Keratinocyte (primary cell): ENCODE measurements at regions not wholly inside any gene's neighbourhood (a gene's known extent, or its start where the extent isn't known, plus 50 kb on each side); places are given as distances from the start of the nearest gene placed in this dataset.

Experiments used
- DNase-seq: peaks from one replicate; pipeline ENCODE4 v3.0.0-alpha.2; 2011; ENCODE audit warnings: low read depth, missing footprints, low spot score
- FAIRE-seq: peaks from 2 replicates; lab custom pipeline; 2011; peaks lifted over from hg19 to GRCh38; lab: Jason Lieb, UNC
- H2AFZ ChIP-seq: 2 replicates; pipeline ENCODE4 v1.6.0; 2012; ENCODE audit warnings: low read length, control low read depth, inconsistent platforms; ENCODE audit not compliant: control insufficient read depth
- H3K27ac ChIP-seq: 2 replicates; pipeline ENCODE4 v1.5.1; 2011; ENCODE audit warnings: low read length; ENCODE audit not compliant: control insufficient read depth, insufficient read depth
- H3K27me3 ChIP-seq: 3 replicates; pipeline ENCODE4 v1.6.0; 2011; ENCODE audit warnings: low read length; ENCODE audit not compliant: control insufficient read depth, insufficient read depth; ENCODE audit errors: extremely low read depth
- H3K36me3 ChIP-seq, 2 experiments: 2 replicates in 1 of 2; 3 replicates in 1 of 2; pipeline ENCODE4 v1.5.1; 2011; ENCODE audit warnings: low read length in 2 of 2, mild to moderate bottlenecking in 1 of 2; ENCODE audit not compliant: control insufficient read depth in 2 of 2, insufficient read depth in 2 of 2; ENCODE audit errors: extremely low read depth in 1 of 2
- H3K4me1 ChIP-seq: 3 replicates; pipeline ENCODE4 v1.5.1; 2011; ENCODE audit warnings: low read length; ENCODE audit not compliant: control insufficient read depth, insufficient read depth; ENCODE audit errors: extremely low read depth
- H3K4me2 ChIP-seq: 3 replicates; pipeline ENCODE4 v1.6.0; 2011; ENCODE audit warnings: low read depth, low read length; ENCODE audit not compliant: control insufficient read depth, insufficient read depth; ENCODE audit errors: extremely low read depth
- H3K4me3 ChIP-seq, 3 experiments: fragments of 200-600 bp in 1 of 3; sonication (generic) in 1 of 3; 2 replicates in 2 of 3; 3 replicates in 1 of 3; pipeline ENCODE4 v1.5.1; 2011 to 2016; ENCODE audit warnings: low read length in 3 of 3, mild to moderate bottlenecking in 3 of 3, control low read depth in 2 of 3, inconsistent platforms in 1 of 3, low read depth in 1 of 3, mixed read lengths in 1 of 3, mixed run types in 1 of 3, moderate library complexity in 1 of 3; ENCODE audit not compliant: control insufficient read depth in 2 of 3, insufficient read depth in 2 of 3; ENCODE audit errors: extremely low read depth in 1 of 3
- H3K79me2 ChIP-seq: 2 replicates; pipeline ENCODE4 v1.6.0; 2012; ENCODE audit warnings: low read length; ENCODE audit not compliant: control insufficient read depth, insufficient read depth
- H3K9ac ChIP-seq: 3 replicates; pipeline ENCODE4 v1.6.0; 2011; ENCODE audit warnings: low read length; ENCODE audit not compliant: control insufficient read depth, insufficient read depth; ENCODE audit errors: extremely low read depth
- H3K9me1 ChIP-seq: 3 replicates; pipeline ENCODE4 v1.6.0; 2011; ENCODE audit warnings: low read length; ENCODE audit not compliant: control insufficient read depth, insufficient read depth; ENCODE audit errors: extremely low read depth
- H3K9me3 ChIP-seq: 2 replicates; pipeline ENCODE4 v1.5.1; 2012; ENCODE audit warnings: low read depth, low read length; ENCODE audit not compliant: control insufficient read depth
- H4K20me1 ChIP-seq: 3 replicates; pipeline ENCODE4 v1.6.0; 2011; ENCODE audit warnings: low read length; ENCODE audit not compliant: control insufficient read depth, insufficient read depth; ENCODE audit errors: extremely low read depth
- CTCF ChIP-seq, 3 experiments: IDR thresholded peaks in 1 of 3; conservative IDR thresholded peaks in 1 of 3; optimal IDR thresholded peaks in 1 of 3; 2 replicates in 2 of 3; 3 replicates in 1 of 3; pipeline versions ENCODE3 to v1.5.1; 2011; ENCODE audit warnings: low read length in 3 of 3, mild to moderate bottlenecking in 3 of 3, moderate library complexity in 2 of 3, control low read depth in 1 of 3, inconsistent platforms in 1 of 3; ENCODE audit not compliant: insufficient read depth in 2 of 3; ENCODE audit errors: extremely low read depth in 1 of 3
- EZH2 ChIP-seq: IDR thresholded peaks from one replicate; pipeline ENCODE4 v1.6.1; 2012; ENCODE audit warnings: inconsistent platforms, mild to moderate bottlenecking, low read length, moderate library complexity
- dilution Hi-C: fragments of 300-500 bp; cut with MboI; formaldehyde crosslinking; loops from one replicate; pipeline ENCODE4 v1.7.0; 2020; ENCODE audit warnings: low sequenced_read_pairs; ENCODE audit not compliant: extremely low pct_ligation_motif_present

DNA sequence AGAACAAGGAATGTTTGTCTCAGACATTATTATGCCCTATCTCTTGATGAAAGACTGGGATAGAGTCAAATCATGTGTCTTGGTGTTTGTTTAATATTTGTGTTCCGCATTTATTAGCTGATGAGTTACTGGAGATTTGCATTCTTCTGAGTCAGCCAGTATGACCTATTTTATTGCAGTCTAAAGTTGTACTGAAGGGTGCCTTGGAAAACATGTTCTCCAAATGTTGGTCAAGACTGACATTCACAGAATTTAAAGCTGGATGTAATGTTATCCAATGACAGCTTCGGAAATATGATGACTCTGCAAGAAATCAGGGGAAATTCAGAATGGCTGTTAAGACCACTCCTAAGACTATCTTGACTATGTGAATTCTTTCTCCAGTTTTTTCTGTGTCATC, 134.0 kb downstream of the KCNRG start:
- no peak for TF ChIP-seq CTCF (optimal IDR thresholded peaks at IDR 0.05 in 1 of 3, IDR thresholded peaks at IDR 0.05 in 1 of 3, conservative IDR thresholded peaks at IDR 0.05 in 1 of 3; ENCODE audit: extremely low read depth in 1 of 3, insufficient read depth in 2 of 3, low read length in 3 of 3)
- TF ChIP-seq EZH2 = no peak
- Histone ChIP-seq H3K9ac (no peak overlapping the region), H3K4me2 (no peak overlapping the region), H3K36me3 (no peaks in the 10 kb centered on the region), H3K9me3 (no peaks in the 10 kb centered on the region), H3K79me2 (no peaks in the 10 kb centered on the region), H3K27ac (no peak overlapping the region), H3K27me3 (peaks cover 3% of the 10 kb centered on the region), H3K4me3 (no peak overlapping the region), H4K20me1 (no peaks in the 10 kb centered on the region), H3K4me1 (no peaks in the 10 kb centered on the region), H3K9me1 (no peaks in the 10 kb centered on the region), H2AFZ (no peak overlapping the region)
- no peak for FAIRE-seq
- DNase-seq = no peak
- dilution Hi-C loops = no loop called here

- dilution Hi-C loops = no loop called here
- no peak overlapping the region for H2AFZ ChIP-seq
- no peak overlapping the region for H3K4me3 ChIP-seq
- H3K9me1 ChIP-seq = no peaks in the 10 kb centered on the region
- H3K9me3 ChIP-seq = no peaks in the 10 kb centered on the region
- no peak overlapping the region for H3K9ac ChIP-seq
- no peak overlapping the region for H3K27ac ChIP-seq
- H3K4me2 ChIP-seq = no peak overlapping the region
- no peaks in the 10 kb centered on the region for H3K4me1 ChIP-seq
- no peak for DNase-seq
- FAIRE-seq = no peak
- TF ChIP-seq EZH2 (no peak), CTCF (optimal IDR thresholded peaks at IDR 0.05 in 1 of 3, IDR thresholded peaks at IDR 0.05 in 1 of 3, conservative IDR thresholded peaks at IDR 0.05 in 1 of 3; ENCODE audit: extremely low read depth in 1 of 3, insufficient read depth in 2 of 3, low read length in 3 of 3) (no peak)
- H3K79me2 ChIP-seq = no peaks in the 10 kb centered on the region
- no peaks in the 10 kb centered on the region for H4K20me1 ChIP-seq
- H3K27me3 ChIP-seq = peaks cover 3% of the 10 kb centered on the region
- H3K36me3 ChIP-seq = no peaks in the 10 kb centered on the region
These were observed 134.7 kb downstream of the KCNRG start for GRCh38 chr13:50149932-50150331.
